Lung (tissue), 11 donors: ENCODE measurements at regions not wholly inside any gene's neighbourhood (a gene's known extent, or its start where the extent isn't known, plus 50 kb on each side); places are given as distances from the start of the nearest gene placed in this dataset.

Source experiments
- ATAC-seq: fragments of 200-7000 bp; cut with Tn5 transposase; one replicate; pipeline ENCODE4 v1.9.1; 2020; ENCODE audit warnings: moderate number of reproducible peaks; ENCODE audit not compliant: insufficient read depth, low FRiP score
- DNase-seq, 3 donors: peaks; one replicate each; pipeline ENCODE4 v3.0.0-alpha.2; 2013 to 2017
- H3K27ac ChIP-seq, 2 donors: one replicate each; pipeline ENCODE4 v1.5.1; 2013; ENCODE audit warnings: mild to moderate bottlenecking in 2 of 2, moderate library complexity in 2 of 2, control low read depth in 1 of 2, inconsistent platforms in 1 of 2, low read depth in 1 of 2, low read length in 1 of 2
- H3K27me3 ChIP-seq, 3 donors: one replicate each; pipeline ENCODE4 v1.5.1; 2013; ENCODE audit warnings: low read length in 2 of 3; ENCODE audit not compliant: control insufficient read depth in 3 of 3, insufficient read depth in 3 of 3
- H3K36me3 ChIP-seq, 4 donors: one replicate each; pipeline ENCODE4 v1.5.1; 2013; ENCODE audit warnings: low read length in 4 of 4, mild to moderate bottlenecking in 1 of 4, moderate library complexity in 1 of 4; ENCODE audit not compliant: control insufficient read depth in 4 of 4, insufficient read depth in 4 of 4
- H3K4me1 ChIP-seq, 5 donors: one replicate each; pipeline ENCODE4 v1.5.1; 2013; ENCODE audit warnings: low read length in 5 of 5, mild to moderate bottlenecking in 2 of 5, moderate library complexity in 1 of 5; ENCODE audit not compliant: control insufficient read depth in 5 of 5, insufficient read depth in 5 of 5
- H3K4me3 ChIP-seq: one replicate; pipeline ENCODE4 v1.5.1; 2013; ENCODE audit warnings: mild to moderate bottlenecking, control low read depth, moderate library complexity
- H3K9ac ChIP-seq, 2 donors: one replicate each; pipeline ENCODE4 v1.5.1; 2013; ENCODE audit warnings: low read length in 2 of 2, control low read depth in 1 of 2; ENCODE audit not compliant: insufficient read depth in 1 of 2
- H3K9me3 ChIP-seq, 4 donors: one replicate each; pipeline ENCODE4 v1.5.1; 2013; ENCODE audit warnings: low read length in 3 of 4, mild to moderate bottlenecking in 1 of 4, moderate library complexity in 1 of 4; ENCODE audit not compliant: control insufficient read depth in 4 of 4, insufficient read depth in 3 of 4
- WGBS, 2 donors: extraction: QIAGEN DNeasy Blood & Tissue Kit; methylation state at CpG; one replicate each; pipeline ENCODE4 v1.1.7; 2013; 5-methylcytosine and 5-hydroxymethylcytosine counted together
- TF ChIP-seq, protein P1 (sequence below): IDR thresholded peaks from 2 replicates; pipeline ENCODE4 v1.5.1; 2012; ENCODE audit warnings: mild to moderate bottlenecking; ENCODE audit errors: control extremely low read depth, extremely low read depth
- donor health status: control.
- donor health status: control.
- donor health status: Bipolar disorder and iron deficiency.
- donor health status: healthy.
- donor health status: DM: yes; HTN: yes; CAD: no.

DNA sequence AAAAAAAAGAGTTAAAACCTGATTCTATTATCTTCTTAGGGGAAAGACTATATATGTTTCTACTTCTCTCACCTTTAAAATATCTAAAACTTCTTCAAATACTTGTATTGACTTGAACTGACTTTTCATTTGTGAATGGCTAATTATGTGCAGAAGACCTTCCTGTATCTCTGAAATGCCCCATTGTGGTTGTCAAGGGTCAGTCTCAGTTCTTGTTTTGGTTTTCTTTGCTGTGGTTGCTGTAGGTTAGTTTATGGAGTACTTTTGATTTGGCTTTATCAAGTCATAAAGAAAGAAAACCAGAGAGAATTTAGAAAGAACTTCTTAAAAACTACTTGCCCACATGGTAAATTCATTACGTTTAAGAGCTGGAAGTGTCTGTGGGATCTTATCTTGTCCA is 345.3 kb upstream of the POU1F1 start:
- no peaks in the 10 kb centered on the region for H3K4me1 ChIP-seq
- peaks cover 0 to 2% (median 0%) of the 10 kb centered on the region in 4 donors for H3K9me3 ChIP-seq
- no peak for DNase-seq
- H3K36me3 ChIP-seq = no peaks in the 10 kb centered on the region
- ATAC-seq = no peak
- H3K27me3 ChIP-seq = no peaks in the 10 kb centered on the region
- WGBS, 2 donors = 63 to 73% methylated on average over 1 of the region's 1 CpG
- TF ChIP-seq, protein P1, sequence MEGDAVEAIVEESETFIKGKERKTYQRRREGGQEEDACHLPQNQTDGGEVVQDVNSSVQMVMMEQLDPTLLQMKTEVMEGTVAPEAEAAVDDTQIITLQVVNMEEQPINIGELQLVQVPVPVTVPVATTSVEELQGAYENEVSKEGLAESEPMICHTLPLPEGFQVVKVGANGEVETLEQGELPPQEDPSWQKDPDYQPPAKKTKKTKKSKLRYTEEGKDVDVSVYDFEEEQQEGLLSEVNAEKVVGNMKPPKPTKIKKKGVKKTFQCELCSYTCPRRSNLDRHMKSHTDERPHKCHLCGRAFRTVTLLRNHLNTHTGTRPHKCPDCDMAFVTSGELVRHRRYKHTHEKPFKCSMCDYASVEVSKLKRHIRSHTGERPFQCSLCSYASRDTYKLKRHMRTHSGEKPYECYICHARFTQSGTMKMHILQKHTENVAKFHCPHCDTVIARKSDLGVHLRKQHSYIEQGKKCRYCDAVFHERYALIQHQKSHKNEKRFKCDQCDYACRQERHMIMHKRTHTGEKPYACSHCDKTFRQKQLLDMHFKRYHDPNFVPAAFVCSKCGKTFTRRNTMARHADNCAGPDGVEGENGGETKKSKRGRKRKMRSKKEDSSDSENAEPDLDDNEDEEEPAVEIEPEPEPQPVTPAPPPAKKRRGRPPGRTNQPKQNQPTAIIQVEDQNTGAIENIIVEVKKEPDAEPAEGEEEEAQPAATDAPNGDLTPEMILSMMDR = no peak
- no peak overlapping the region for H3K9ac ChIP-seq
- no peak overlapping the region for H3K4me3 ChIP-seq
- H3K27ac ChIP-seq = no peak overlapping the region

DNA sequence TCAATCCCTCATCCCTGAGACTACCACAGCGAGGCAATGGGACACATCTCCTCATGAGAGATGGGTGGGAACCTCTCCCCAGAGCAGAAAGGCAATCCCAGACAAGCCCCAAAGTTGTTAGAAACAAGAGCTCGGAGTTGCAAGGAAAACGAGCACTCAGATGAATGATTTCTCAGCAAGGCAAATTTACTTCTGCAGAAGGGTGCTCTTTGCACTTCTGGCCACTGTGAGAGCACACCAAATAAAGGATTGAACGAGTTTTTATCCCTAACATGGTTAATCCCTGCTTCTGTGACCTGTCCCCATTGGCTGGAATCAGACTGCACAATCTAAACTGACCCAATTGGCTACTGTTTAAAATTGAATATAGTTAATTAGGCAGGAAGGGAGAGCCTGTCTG is 339.1 kb upstream of the POU1F1 start:
- H3K27me3 ChIP-seq = no peaks in the 10 kb centered on the region
- no peak overlapping the region for H3K9ac ChIP-seq
- ATAC-seq (no peak), DNase-seq (no peak)
- WGBS, 2 donors = 69 to 73% methylated on average over 4 of the region's 4 CpGs
- H3K4me1 ChIP-seq = no peaks in the 10 kb centered on the region
- H3K27ac ChIP-seq = no peak overlapping the region
- TF ChIP-seq, protein P1 = no peak
- peaks cover 0 to 17% (median 9%) of the 10 kb centered on the region in 4 donors for H3K9me3 ChIP-seq
- H3K4me3 ChIP-seq = no peak overlapping the region
- H3K36me3 ChIP-seq = no peaks in the 10 kb centered on the region

DNA sequence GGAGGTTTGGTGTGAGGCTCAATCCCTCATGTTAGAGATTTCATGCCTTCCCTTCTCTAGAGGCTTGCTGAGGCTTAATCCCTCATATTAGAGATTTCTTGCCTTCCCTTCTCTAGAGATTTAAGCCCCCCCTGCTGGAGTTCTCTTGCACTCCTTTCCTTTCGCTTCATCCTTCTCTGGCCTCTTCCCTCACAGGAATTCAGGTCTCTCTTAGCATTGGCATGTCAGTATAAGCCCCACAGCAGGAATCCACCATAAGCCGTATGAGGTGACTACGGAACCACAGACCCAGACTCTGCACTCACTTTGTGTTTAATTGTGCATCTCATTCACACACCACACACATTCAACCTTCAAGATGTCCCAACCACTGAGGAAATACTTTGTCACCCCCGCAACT is 338.6 kb upstream of the POU1F1 start:
- Histone ChIP-seq H3K36me3 (no peaks in the 10 kb centered on the region), H3K9ac (no peak overlapping the region), H3K27ac (no peak overlapping the region), H3K9me3 (peaks cover 0 to 17% (median 9%) of the 10 kb centered on the region in 4 donors), H3K4me3 (no peak overlapping the region), H3K4me1 (no peaks in the 10 kb centered on the region), H3K27me3 (no peaks in the 10 kb centered on the region)
- TF ChIP-seq, protein P1 = no peak
- WGBS, 2 donors = 93 to 99% methylated on average over 4 of the region's 4 CpGs
- DNase-seq (no peak), ATAC-seq (no peak)

DNA sequence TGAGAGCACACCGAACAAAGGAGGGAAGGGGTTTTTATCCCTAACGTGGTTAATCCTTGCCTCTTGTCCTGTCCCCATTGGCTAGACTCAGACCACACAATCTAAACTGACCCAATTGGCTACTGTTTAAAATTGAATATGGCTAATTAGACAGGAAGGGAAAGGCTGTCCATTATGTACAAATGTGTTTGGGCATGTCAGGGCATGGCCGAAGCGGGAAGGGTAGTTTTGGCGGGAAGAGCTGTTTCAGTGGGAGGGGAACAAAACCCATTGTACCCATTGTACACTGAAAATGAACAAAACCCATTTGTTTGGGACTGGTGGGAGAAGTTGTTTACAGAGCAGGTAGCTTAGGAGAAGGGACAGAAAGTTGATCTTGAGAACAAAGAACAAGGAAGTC is 330.9 kb upstream of the POU1F1 start:
- 85 to 95% methylated on average over 5 of the region's 5 CpGs for WGBS, 2 donors
- DNase-seq (no peak), ATAC-seq (no peak)
- no peak overlapping the region for H3K27ac ChIP-seq
- H3K4me1 ChIP-seq = no peaks in the 10 kb centered on the region
- H3K36me3 ChIP-seq = no peaks in the 10 kb centered on the region
- H3K9ac ChIP-seq = no peak overlapping the region
- peaks cover 0 to 6% (median 4%) of the 10 kb centered on the region in 4 donors for H3K9me3 ChIP-seq
- no peak overlapping the region for H3K4me3 ChIP-seq
- no peaks in the 10 kb centered on the region for H3K27me3 ChIP-seq
- TF ChIP-seq, protein P1 = no peak
